Muscle of leg (tissue), 3 donors: ENCODE measurements at regions not wholly inside any gene's neighbourhood (a gene's known extent, or its start where the extent isn't known, plus 50 kb on each side); places are given as distances from the start of the nearest gene placed in this dataset.
A peak's percentile ranks its signal among the peaks of the same experiment; 100 is the strongest.

Experiments used
- DNase-seq: peaks from one replicate; pipeline ENCODE4 v3.0.0; 2013
- H3K27ac ChIP-seq: one replicate; pipeline ENCODE4 v1.5.1; 2013; ENCODE audit warnings: mild to moderate bottlenecking, low read length, control low read depth
- H3K27me3 ChIP-seq: one replicate; pipeline ENCODE4 v1.6.1; 2013; ENCODE audit warnings: low read length; ENCODE audit not compliant: control insufficient read depth, insufficient read depth
- H3K36me3 ChIP-seq: one replicate; pipeline ENCODE4 v1.6.1; 2013; ENCODE audit warnings: low read length; ENCODE audit not compliant: control insufficient read depth, insufficient read depth
- H3K4me1 ChIP-seq: one replicate; pipeline ENCODE4 v1.6.1; 2013; ENCODE audit warnings: low read length; ENCODE audit not compliant: control insufficient read depth, insufficient read depth
- H3K4me3 ChIP-seq: one replicate; pipeline ENCODE4 v1.5.1; 2013; ENCODE audit warnings: low read length, control low read depth
- H3K9me3 ChIP-seq: replicated peaks from 2 replicates; pipeline ENCODE4 v1.6.1; 2013; ENCODE audit warnings: low read depth, low read length; ENCODE audit not compliant: control insufficient read depth
- WGBS: methylation state at CpG from one replicate; pipeline ENCODE4 v1.1.5; 2013; ENCODE audit warnings: missing lambda C conversion rate; ENCODE audit not compliant: insufficient coverage; 5-methylcytosine and 5-hydroxymethylcytosine counted together

GRCh38 chr13:107370015-107370785, 802.3 kb upstream of the ARGLU1 start:
- Histone ChIP-seq H3K27ac (no peak overlapping the region), H3K27me3 (no peaks in the 10 kb centered on the region), H3K4me3 (no peak overlapping the region), H3K4me1 (no peaks in the 10 kb centered on the region), H3K9me3 (no peaks in the 10 kb centered on the region), H3K36me3 (no peaks in the 10 kb centered on the region)
- DNase-seq: peak; percentile 5
- 13% methylated on average over 3 of the region's 7 CpGs for WGBS

DNA sequence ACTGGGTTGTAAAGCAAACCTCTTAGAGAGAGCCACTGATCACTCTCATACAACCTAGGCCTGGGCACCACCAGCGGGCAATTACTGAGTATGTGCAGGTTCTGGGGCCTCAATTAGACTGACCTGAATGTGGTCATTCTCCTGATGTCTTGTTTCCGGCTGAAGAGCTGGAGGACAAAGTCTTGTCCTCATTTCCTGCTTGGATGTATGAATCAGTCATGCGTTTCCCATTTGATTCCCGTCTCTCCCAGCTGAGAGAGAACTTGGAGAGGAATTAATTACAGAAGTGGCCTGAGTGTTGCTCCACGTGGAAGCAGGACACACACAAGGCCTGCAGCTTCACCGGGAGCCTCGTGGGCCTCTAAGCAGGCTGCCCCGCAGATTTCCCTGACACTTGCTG, 799.3 kb upstream of the ARGLU1 start:
- H3K4me3 ChIP-seq: no peak overlapping the region
- no peaks in the 10 kb centered on the region for H3K36me3 ChIP-seq
- no peak overlapping the region for H3K27ac ChIP-seq
- H3K4me1 ChIP-seq: no peaks in the 10 kb centered on the region
- H3K9me3 ChIP-seq: no peaks in the 10 kb centered on the region
- no peak for DNase-seq
- no peaks in the 10 kb centered on the region for H3K27me3 ChIP-seq
- WGBS: 40% methylated on average over 1 of the region's 8 CpGs

GRCh38 chr13:107365466-107366215, 797.7 kb upstream of the ARGLU1 start:
- WGBS: 93% methylated on average over 4 of the region's 8 CpGs
- no peaks in the 10 kb centered on the region for H3K36me3 ChIP-seq
- no peaks in the 10 kb centered on the region for H3K4me1 ChIP-seq
- H3K9me3 ChIP-seq: no peaks in the 10 kb centered on the region
- no peak overlapping the region for H3K27ac ChIP-seq
- no peak overlapping the region for H3K4me3 ChIP-seq
- no peaks in the 10 kb centered on the region for H3K27me3 ChIP-seq
- DNase-seq: no peak

GRCh38 chr13:107364658-107365057, 796.7 kb upstream of the ARGLU1 start:
- Histone ChIP-seq H3K4me1 (no peaks in the 10 kb centered on the region), H3K27ac (no peak overlapping the region), H3K4me3 (no peak overlapping the region), H3K9me3 (no peaks in the 10 kb centered on the region), H3K36me3 (no peaks in the 10 kb centered on the region), H3K27me3 (no peaks in the 10 kb centered on the region)
- DNase-seq: no peak
- WGBS: no CpG with 5 or more reads among the region's 1 CpG

GRCh38 chr13:107361666-107362065, 793.7 kb upstream of the ARGLU1 start:
- Histone ChIP-seq H3K27me3 (no peaks in the 10 kb centered on the region), H3K27ac (no peak overlapping the region), H3K9me3 (no peaks in the 10 kb centered on the region), H3K36me3 (no peaks in the 10 kb centered on the region), H3K4me3 (no peak overlapping the region), H3K4me1 (no peaks in the 10 kb centered on the region)
- DNase-seq: no peak
- WGBS: no CpG with 5 or more reads among the region's 5 CpGs

- Histone ChIP-seq H3K4me3 (no peak overlapping the region), H3K27ac (no peak overlapping the region), H3K4me1 (no peaks in the 10 kb centered on the region), H3K9me3 (no peaks in the 10 kb centered on the region), H3K36me3 (no peaks in the 10 kb centered on the region), H3K27me3 (no peaks in the 10 kb centered on the region)
- WGBS: no CpG with 5 or more reads among the region's 1 CpG
- no peak for DNase-seq
Measured at GRCh38 chr13:107360010-107360409, 792.1 kb upstream of the ARGLU1 start.

DNA sequence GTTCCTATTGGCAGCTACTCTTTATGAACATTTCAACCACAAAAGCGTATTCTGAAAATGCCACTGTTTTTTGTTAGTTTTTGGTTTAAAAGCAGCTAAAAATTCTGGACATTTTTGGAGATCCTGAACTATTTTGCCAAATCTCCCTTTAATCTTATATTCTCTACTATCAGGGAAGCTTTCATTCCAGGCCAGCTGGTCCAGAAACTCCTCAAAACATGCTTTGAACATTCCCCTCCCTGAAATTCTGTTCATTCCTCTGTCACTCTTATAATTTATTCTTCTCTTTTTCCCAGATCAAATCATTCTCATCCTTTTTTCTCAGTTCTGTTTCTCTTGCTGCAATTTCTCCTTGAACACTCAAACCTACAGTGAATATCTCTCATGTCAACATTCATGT, 790.9 kb upstream of the ARGLU1 start:
- Histone ChIP-seq H3K4me3 (no peak overlapping the region), H3K4me1 (no peaks in the 10 kb centered on the region), H3K27me3 (no peaks in the 10 kb centered on the region), H3K27ac (no peak overlapping the region), H3K36me3 (no peaks in the 10 kb centered on the region), H3K9me3 (no peaks in the 10 kb centered on the region)
- 100% methylated on average over 1 of the region's 1 CpG for WGBS
- no peak for DNase-seq

DNA sequence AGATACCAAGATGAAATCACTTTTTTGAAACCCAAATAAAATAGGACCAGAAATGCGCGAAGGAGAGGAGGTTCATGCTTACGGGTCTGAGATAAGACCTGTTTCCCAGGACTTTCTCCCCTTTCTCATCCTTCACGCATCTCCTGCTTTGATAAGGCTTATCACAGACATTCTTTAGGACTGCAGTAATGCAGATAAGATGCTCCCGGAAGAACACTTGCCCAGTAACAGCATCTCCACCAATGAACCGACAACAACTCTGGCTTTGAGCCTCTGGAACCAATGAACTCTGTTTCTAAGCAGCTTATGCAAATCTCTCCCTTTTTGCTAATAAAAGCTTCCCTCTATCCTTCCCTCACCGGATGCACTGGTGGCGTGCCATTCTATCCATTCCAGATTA, 783.4 kb upstream of the ARGLU1 start:
- no peaks in the 10 kb centered on the region for H3K4me1 ChIP-seq
- H3K4me3 ChIP-seq: no peak overlapping the region
- WGBS: 82% methylated on average over 6 of the region's 8 CpGs
- no peaks in the 10 kb centered on the region for H3K27me3 ChIP-seq
- no peaks in the 10 kb centered on the region for H3K9me3 ChIP-seq
- no peak for DNase-seq
- H3K36me3 ChIP-seq: no peaks in the 10 kb centered on the region
- no peak overlapping the region for H3K27ac ChIP-seq

- DNase-seq: no peak
- Histone ChIP-seq H3K27me3 (no peaks in the 10 kb centered on the region), H3K27ac (no peak overlapping the region), H3K4me3 (no peak overlapping the region), H3K4me1 (no peaks in the 10 kb centered on the region), H3K36me3 (no peaks in the 10 kb centered on the region), H3K9me3 (no peaks in the 10 kb centered on the region)
- WGBS: 100% methylated on average over 2 of the region's 2 CpGs
Measured at GRCh38 chr13:107348925-107349324, 781.0 kb upstream of the ARGLU1 start.

DNA sequence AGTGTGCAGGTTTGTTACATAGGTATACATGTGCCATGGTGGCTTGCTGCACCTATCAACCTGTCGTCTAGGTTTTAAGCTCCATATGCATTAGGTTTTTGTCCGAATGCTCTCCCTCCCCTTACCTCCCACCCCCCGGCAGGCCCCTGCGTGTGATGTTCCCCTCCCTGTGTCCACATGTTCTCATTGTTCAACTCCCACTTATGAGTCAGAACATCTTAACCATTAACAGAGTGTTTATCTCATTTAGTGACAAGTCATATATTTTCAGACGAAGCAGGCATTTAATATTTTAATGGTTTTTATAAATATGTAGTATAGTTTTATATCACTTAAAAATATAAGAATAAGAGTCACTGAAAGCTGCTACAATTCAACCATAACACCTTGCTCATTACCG, 780.5 kb upstream of the ARGLU1 start:
- Histone ChIP-seq H3K27ac (no peak overlapping the region), H3K36me3 (no peaks in the 10 kb centered on the region), H3K27me3 (no peaks in the 10 kb centered on the region), H3K9me3 (no peaks in the 10 kb centered on the region), H3K4me3 (no peak overlapping the region), H3K4me1 (no peaks in the 10 kb centered on the region)
- WGBS: 75% methylated on average over 3 of the region's 6 CpGs
- DNase-seq: no peak
